ENCODE measurements at regions not wholly inside any gene's neighbourhood (a gene's known extent, or its start where the extent isn't known, plus 50 kb on each side); places are given as distances from the start of the nearest gene placed in this dataset.

DNA sequence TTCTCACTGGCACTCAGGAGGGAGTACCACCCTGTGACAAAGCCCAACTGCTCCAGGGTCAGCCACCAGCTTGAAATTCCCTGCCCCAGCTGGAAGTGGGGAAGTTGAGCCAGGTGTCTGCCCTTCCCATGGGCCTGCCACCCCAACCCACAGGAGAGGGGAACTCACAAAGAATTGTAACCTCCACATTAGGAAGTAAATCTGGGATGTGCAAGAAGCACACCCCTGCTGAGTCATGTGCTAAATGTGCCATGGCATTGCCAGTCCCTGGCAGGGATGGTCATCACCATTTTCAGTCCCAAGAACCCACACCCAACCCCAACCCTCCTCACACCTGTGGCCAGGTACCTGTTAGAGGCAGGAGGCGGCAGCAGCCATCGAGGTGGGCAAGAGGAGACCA lies 165.2 kb upstream of the THBS1 start:
- peaks cover 0 to 7% (median 3%) of the 10 kb centered on the region in 4 experiments; a peak in 3 of 7 replicates for H3K4me1 ChIP-seq (replicated peaks in 1 of 4; ENCODE audit: control insufficient read depth in 3 of 4, insufficient read depth in 4 of 4, low read length in 3 of 4)
- H3K18ac ChIP-seq (ENCODE audit: extremely low read depth, low read length), result no peak overlapping the region
- no peaks in the 10 kb centered on the region for H3K23me2 ChIP-seq (ENCODE audit: low read depth, low read length)
- H3K14ac ChIP-seq (ENCODE audit: insufficient read length), result no peak overlapping the region
- ChIA-PET CTCF (ENCODE audit: partially characterized antibody) (interaction anchor here (0.6 kb wide), 1 partner anchor 883 kb away, joined by 3 read pairs; no protein-coding TSS in a partner anchor), POLR2A (ENCODE audit: partially characterized antibody) (no interaction called here)
- H4K5ac ChIP-seq (ENCODE audit: insufficient read length, low read depth, low read length), result no peak overlapping the region
- H4K8ac ChIP-seq (ENCODE audit: extremely low read depth, insufficient read depth, low read length), result no peak overlapping the region
- no peaks in the 10 kb centered on the region for H3K79me2 ChIP-seq (ENCODE audit: control insufficient read depth in 1 of 2, insufficient read depth in 2 of 2, low read length in 2 of 2)
- no peak overlapping the region for H2BK20ac ChIP-seq (ENCODE audit: low read length)
- no peak overlapping the region for H2AK5ac ChIP-seq (ENCODE audit: low read depth, low read length)
- H3K56ac ChIP-seq (replicated peaks; ENCODE audit: insufficient read length, low read depth, low read length), result no peak overlapping the region
- DNase-seq (ENCODE audit: low read depth in 1 of 2, low spot score in 2 of 2) (no peak), FAIRE-seq (no peak)
- H2AFZ ChIP-seq (ENCODE audit: low read length), result no peak overlapping the region
- H4K91ac ChIP-seq (replicated peaks; ENCODE audit: insufficient read length, low read length), result no peak overlapping the region
- H3K4ac ChIP-seq (replicated peaks; ENCODE audit: insufficient read length, low read depth, low read length), result no peak overlapping the region
- H3K23ac ChIP-seq (ENCODE audit: insufficient read length), result no peak overlapping the region
- H2BK5ac ChIP-seq (ENCODE audit: low read depth, low read length), result no peak overlapping the region
- H3K79me1 ChIP-seq (ENCODE audit: low read depth, low read length), result no peaks in the 10 kb centered on the region
- H3K4me3 ChIP-seq (ENCODE audit: extremely low read depth in 1 of 4, insufficient read depth in 2 of 4, low read depth in 3 of 4, low read length in 4 of 4), result no peak overlapping the region
- no peaks in the 10 kb centered on the region for H3K27me3 ChIP-seq (replicated peaks in 1 of 4; ENCODE audit: control insufficient read depth in 3 of 4, extremely low read depth in 1 of 4, insufficient read depth in 3 of 4, low read length in 3 of 4)
- no peak overlapping the region for H2BK15ac ChIP-seq (ENCODE audit: low read length)
- no peaks in the 10 kb centered on the region for H4K20me1 ChIP-seq (replicated peaks in 1 of 2; ENCODE audit: control insufficient read depth in 1 of 2, insufficient read depth in 2 of 2, low read length in 2 of 2)
- no peak overlapping the region for H3K9ac ChIP-seq (replicated peaks in 1 of 4; ENCODE audit: extremely low read depth in 1 of 4, low read depth in 3 of 4, low read length in 3 of 4)
- peaks cover 8 to 13% of the 10 kb centered on the region in 2 experiments for H3K9me3 ChIP-seq (ENCODE audit: insufficient read depth in 2 of 2, low read depth in 1 of 2, low read length in 1 of 2)
- H3K36me3 ChIP-seq (ENCODE audit: control insufficient read depth in 2 of 4, insufficient read depth in 4 of 4, low read length in 3 of 4), result peaks cover 0 to 2% (median 0%) of the 10 kb centered on the region in 4 experiments; a peak in 1 of 8 replicates
- WGBS, 2 experiments (ENCODE audit: extremely low coverage in 1 of 2, insufficient coverage in 1 of 2, insufficient read length in 1 of 2, insufficient replicate concordance in 2 of 2, low coverage in 1 of 2, low lambda C conversion rate in 2 of 2, missing lambda C conversion rate in 1 of 2), result 91% methylated on average over 1 of the region's 2 CpGs; no CpG with 5 or more reads in 1 of the 2 experiments
- H3K4me2 ChIP-seq (ENCODE audit: insufficient read depth in 1 of 2, low read depth in 2 of 2, low read length in 2 of 2), result no peak overlapping the region
- no peak overlapping the region for H2BK12ac ChIP-seq (ENCODE audit: low read depth, low read length)
- no peak overlapping the region for H3K27ac ChIP-seq (ENCODE audit: low read depth, low read length)
- H2BK120ac ChIP-seq (replicated peaks; ENCODE audit: low read depth, low read length), result no peak overlapping the region
- TF ChIP-seq JUND (IDR thresholded peaks at IDR 0.05; ENCODE audit: low read length), result no peak
- no peak for TF ChIP-seq TAF7 (optimal IDR thresholded peaks at IDR 0.05; ENCODE audit: borderline replicate concordance, low read depth, low read length)
- no peak for TF ChIP-seq POU5F1 (IDR thresholded peaks at IDR 0.05; ENCODE audit: low read depth, low read length)
- TF ChIP-seq TBP (IDR thresholded peaks at IDR 0.05; ENCODE audit: low read depth, low read length), result no peak
- TF ChIP-seq NANOG (IDR thresholded peaks at IDR 0.05; ENCODE audit: insufficient read depth, low read depth, low read length, poor library complexity, severe bottlenecking), result no peak
- TF ChIP-seq CHD2 (IDR thresholded peaks at IDR 0.05; ENCODE audit: low read length), result no peak
- TF ChIP-seq SUZ12 (IDR thresholded peaks at IDR 0.05; ENCODE audit: low read length), result no peak
- no peak for TF ChIP-seq BACH1 (IDR thresholded peaks at IDR 0.05; ENCODE audit: low read length)
- TF ChIP-seq TCF12 (IDR thresholded peaks at IDR 0.05; ENCODE audit: low read depth, low read length), result no peak
- no peak for TF ChIP-seq ATF3 (IDR thresholded peaks at IDR 0.05; ENCODE audit: insufficient read depth, low read depth, low read length)
